ENCODE measurements at regions not wholly inside any gene's neighbourhood (a gene's known extent, or its start where the extent isn't known, plus 50 kb on each side); places are given as distances from the start of the nearest gene placed in this dataset.
"Not testable (repeated sequence)": the region's sequence is repeated elsewhere in the genome, so short reads cannot be mapped to it uniquely, and the experiment has no call there.

DNA sequence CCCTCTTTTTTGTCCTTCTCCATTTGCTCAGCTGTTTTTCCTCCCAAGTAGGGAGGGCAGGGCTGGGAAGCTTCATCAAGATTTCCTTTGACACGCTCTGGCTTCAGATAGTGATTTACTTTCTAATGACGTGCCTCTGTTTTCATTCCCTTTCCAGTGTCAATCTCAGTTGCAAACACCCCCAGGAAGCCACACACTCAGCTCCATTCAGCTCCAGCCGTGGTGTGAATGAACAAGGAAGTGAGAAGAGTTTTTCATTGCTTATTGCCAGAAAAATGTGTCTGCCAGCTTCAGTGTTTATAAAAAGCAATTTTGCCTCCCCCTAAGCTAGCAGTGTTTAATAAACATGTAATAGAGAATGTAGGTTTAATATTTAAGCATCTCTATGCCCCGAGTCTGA, 108.7 kb upstream of the DPP6 start:
- Mint-ChIP-seq H3K27me3 (ENCODE audit: low read depth in 3 of 3) (no peaks in the 10 kb centered on the region), H3K27ac (no peak overlapping the region), H3K36me3 (no peaks in the 10 kb centered on the region), H3K9me3 (peaks cover 6 to 52% (median 14%) of the 10 kb centered on the region in 6 donors), H3K4me3 (no peak overlapping the region), H3K4me1 (no peaks in the 10 kb centered on the region)
- DNase-seq: no peak

GRCh38 chr7:153943861-153944260, 108.3 kb upstream of the DPP6 start:
- no peak overlapping the region for H3K27ac Mint-ChIP-seq
- peaks cover 4 to 52% (median 14%) of the 10 kb centered on the region in 6 donors for H3K9me3 Mint-ChIP-seq
- no peaks in the 10 kb centered on the region for H3K27me3 Mint-ChIP-seq (ENCODE audit: low read depth in 3 of 3)
- no peaks in the 10 kb centered on the region for H3K4me1 Mint-ChIP-seq
- no peak overlapping the region for H3K4me3 Mint-ChIP-seq
- DNase-seq: no peak
- H3K36me3 Mint-ChIP-seq: no peaks in the 10 kb centered on the region

DNA sequence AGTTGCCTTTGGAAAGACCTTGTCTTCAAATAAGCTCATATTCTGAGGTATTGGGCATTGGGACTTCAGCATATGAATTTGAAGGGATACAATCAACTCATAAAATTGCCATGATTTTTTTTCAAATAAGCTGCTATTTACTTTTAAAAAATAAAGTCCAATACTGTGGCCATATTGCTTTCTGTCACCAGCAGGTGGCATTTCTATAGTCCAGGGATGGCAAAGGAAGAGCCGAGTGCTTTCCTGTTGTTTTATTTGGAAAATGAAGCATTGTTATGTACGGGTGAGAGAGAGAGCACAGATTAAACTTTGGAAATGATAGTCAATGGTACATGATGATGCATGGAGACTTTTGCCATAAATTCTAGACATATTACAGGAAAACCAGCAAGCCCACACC, 104.1 kb upstream of the DPP6 start:
- Mint-ChIP-seq H3K27ac (no peak overlapping the region), H3K27me3 (ENCODE audit: low read depth in 3 of 3) (peaks cover 0 to 3% (median 2%) of the 10 kb centered on the region in 3 donors), H3K4me1 (no peaks in the 10 kb centered on the region), H3K36me3 (no peaks in the 10 kb centered on the region), H3K9me3 (peaks cover 7 to 37% (median 12%) of the 10 kb centered on the region in 6 donors), H3K4me3 (no peak overlapping the region)
- DNase-seq: no peak

DNA sequence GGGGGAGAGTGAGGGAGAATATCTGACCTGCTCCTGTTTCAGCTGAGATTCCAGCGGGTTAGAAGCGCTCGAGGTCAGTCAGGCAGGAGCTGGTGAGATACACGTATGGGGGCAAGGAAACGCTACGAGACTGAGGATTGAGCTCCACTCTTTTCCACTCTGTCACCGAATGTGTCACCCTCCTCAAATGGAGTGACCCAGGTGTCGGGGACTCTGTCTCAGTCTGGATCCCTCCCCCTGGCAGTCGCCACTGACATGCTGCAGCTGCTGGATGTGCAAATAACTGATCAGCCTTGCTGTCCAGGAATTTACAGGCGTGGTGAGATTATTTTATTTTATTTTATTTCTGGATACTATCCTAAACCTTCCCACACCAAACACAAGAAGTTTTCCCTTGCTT, 100.9 kb upstream of the DPP6 start:
- H3K4me3 Mint-ChIP-seq: no peak overlapping the region

DNA sequence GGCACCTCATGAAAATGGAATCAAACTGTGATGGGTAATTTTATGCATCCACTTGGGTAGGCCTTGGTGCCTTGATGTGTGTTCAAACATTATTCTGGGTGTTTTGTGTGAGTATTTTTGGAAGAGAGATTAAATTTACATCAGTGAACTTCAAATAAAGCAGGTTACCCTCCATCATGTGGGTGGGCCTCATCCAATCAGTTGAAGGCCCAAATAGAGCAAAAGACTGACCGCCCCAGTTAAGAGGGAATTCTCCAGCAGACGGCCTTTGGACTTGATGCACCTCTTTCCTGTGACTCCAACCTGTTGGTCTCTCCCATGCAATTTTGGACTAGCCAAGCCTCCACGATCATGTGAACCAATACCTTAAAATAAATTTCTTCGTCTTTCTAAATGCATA, 97.7 kb upstream of the DPP6 start:
- Mint-ChIP-seq H3K9me3 (peaks cover 5 to 21% (median 11%) of the 10 kb centered on the region in 6 donors), H3K27ac (no peak overlapping the region), H3K36me3 (peaks cover 0 to 3% (median 0%) of the 10 kb centered on the region in 3 donors), H3K27me3 (ENCODE audit: low read depth in 3 of 3) (peaks cover 0 to 3% (median 2%) of the 10 kb centered on the region in 3 donors), H3K4me1 (no peaks in the 10 kb centered on the region), H3K4me3 (no peak overlapping the region)
- DNase-seq: no peak

More for the DNA sequence above, 100.9 kb upstream of the DPP6 start:
- Mint-ChIP-seq H3K4me1 (no peaks in the 10 kb centered on the region), H3K36me3 (peaks cover 0 to 3% (median 0%) of the 10 kb centered on the region in 3 donors), H3K27me3 (ENCODE audit: low read depth in 3 of 3) (peaks cover 0 to 3% (median 2%) of the 10 kb centered on the region in 3 donors), H3K9me3 (peaks cover 4 to 28% (median 9%) of the 10 kb centered on the region in 6 donors), H3K27ac (no peak overlapping the region)
- no peak for DNase-seq

DNA sequence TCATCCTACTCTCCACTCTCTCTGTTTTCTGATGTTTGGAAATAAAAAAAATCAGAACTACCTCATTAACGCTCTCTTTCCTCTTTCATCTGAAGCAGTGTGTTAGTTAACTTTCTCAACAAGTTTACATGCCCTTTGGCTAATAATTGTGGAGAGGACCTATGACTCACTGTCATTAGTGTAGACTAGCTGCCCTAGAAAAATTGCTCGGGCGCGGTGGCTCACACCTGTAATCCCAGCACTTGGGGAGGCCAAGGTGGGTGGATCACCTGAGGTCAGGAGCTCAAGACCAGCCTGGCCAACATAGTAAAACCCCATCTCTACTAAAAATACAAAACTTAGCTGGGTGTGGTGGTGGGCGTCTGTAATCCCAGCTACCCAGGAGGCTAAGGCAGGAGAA, 94.5 kb upstream of the DPP6 start:
- H3K27me3 Mint-ChIP-seq (ENCODE audit: low read depth in 3 of 3); H3K4me3 Mint-ChIP-seq; H3K36me3 Mint-ChIP-seq; H3K27ac Mint-ChIP-seq; DNase-seq; H3K4me1 Mint-ChIP-seq: not testable (repeated sequence)
- H3K9me3 Mint-ChIP-seq: peaks cover 2 to 21% (median 5%) of the 10 kb centered on the region in 6 donors

DNA sequence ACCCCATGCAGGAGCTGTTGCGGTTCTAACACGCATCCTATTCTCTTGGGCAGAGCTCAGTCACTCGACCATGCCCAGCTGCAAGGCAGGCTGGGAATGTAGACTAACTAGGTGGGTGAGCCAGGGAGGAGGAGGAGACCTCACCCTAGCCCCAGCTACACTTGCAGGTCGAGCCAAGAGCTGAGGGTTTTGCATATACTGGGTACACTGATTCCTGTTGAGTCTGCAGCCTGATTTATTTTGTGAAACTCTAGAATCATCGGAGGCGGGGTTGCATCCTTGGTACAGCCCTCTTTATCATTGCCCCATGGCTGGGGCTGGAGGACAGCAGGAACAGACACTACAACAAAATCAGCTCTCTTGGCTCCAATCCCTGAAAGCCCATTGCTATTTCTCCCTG, 93.8 kb upstream of the DPP6 start:
- DNase-seq; H3K4me1 Mint-ChIP-seq; H3K4me3 Mint-ChIP-seq; H3K27ac Mint-ChIP-seq; H3K36me3 Mint-ChIP-seq; H3K27me3 Mint-ChIP-seq (ENCODE audit: low read depth in 3 of 3): not testable (repeated sequence)
- peaks cover 2 to 25% (median 5%) of the 10 kb centered on the region in 6 donors for H3K9me3 Mint-ChIP-seq

GRCh38 chr7:153958789-153959188, 93.4 kb upstream of the DPP6 start:
- H3K4me3 Mint-ChIP-seq; DNase-seq; H3K4me1 Mint-ChIP-seq; H3K27me3 Mint-ChIP-seq (ENCODE audit: low read depth in 3 of 3); H3K36me3 Mint-ChIP-seq; H3K27ac Mint-ChIP-seq: not testable (repeated sequence)
- H3K9me3 Mint-ChIP-seq: peaks cover 2 to 25% (median 5%) of the 10 kb centered on the region in 6 donors

DNA sequence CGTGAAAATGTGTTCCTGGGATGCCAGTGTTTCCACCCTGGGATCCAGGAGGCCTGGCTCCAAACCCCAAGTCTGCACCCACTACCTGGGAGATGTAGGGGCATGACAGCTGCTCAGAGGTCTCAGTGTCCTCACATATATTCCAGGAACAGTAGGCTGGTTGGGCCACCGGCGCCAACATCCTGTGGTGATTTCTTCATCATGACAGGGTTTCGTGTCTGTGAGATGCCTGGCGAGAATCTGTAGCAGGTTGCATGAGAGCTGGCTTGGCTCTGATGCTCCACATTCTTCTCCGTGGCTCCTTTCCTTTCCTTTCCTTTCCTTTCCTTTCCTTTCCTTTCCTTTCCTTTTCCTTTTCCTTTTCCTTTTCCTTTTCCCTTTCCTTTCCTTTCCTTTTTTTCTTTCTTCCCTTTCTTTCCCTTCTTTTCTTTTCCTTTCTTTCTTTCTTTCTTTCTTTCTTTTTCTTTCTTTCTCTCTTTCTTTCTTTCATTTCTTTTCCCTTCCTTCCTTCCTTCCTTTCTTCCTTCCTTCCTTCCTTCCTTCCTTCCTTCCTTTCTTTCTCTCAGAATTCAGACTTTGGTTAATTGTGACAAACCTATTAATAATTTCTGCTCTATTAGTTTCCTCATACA, 87.6 kb upstream of the DPP6 start:
- not testable (repeated sequence) for H3K4me3 Mint-ChIP-seq; H3K36me3 Mint-ChIP-seq; H3K27ac Mint-ChIP-seq; H3K27me3 Mint-ChIP-seq (ENCODE audit: low read depth in 3 of 3); DNase-seq; H3K4me1 Mint-ChIP-seq
- peaks cover 0 to 16% (median 7%) of the 10 kb centered on the region in 6 donors for H3K9me3 Mint-ChIP-seq

GRCh38 chr7:153969016-153969415, 83.2 kb upstream of the DPP6 start:
- DNase-seq; H3K27ac Mint-ChIP-seq; H3K36me3 Mint-ChIP-seq; H3K4me3 Mint-ChIP-seq; H3K27me3 Mint-ChIP-seq (ENCODE audit: low read depth in 3 of 3); H3K4me1 Mint-ChIP-seq: not testable (repeated sequence)
- peaks cover 5 to 18% (median 7%) of the 10 kb centered on the region in 6 donors for H3K9me3 Mint-ChIP-seq

- not testable (repeated sequence) for H3K27me3 Mint-ChIP-seq (ENCODE audit: low read depth in 3 of 3); DNase-seq; H3K36me3 Mint-ChIP-seq; H3K4me3 Mint-ChIP-seq; H3K4me1 Mint-ChIP-seq; H3K27ac Mint-ChIP-seq
- H3K9me3 Mint-ChIP-seq: peaks cover 0 to 12% (median 2%) of the 10 kb centered on the region in 6 donors
These were observed 77.6 kb upstream of the DPP6 start for GRCh38 chr7:153974603-153975002.

GRCh38 chr7:153976745-153977144, 75.5 kb upstream of the DPP6 start:
- not testable (repeated sequence) for H3K27ac Mint-ChIP-seq; H3K36me3 Mint-ChIP-seq; H3K4me3 Mint-ChIP-seq; H3K27me3 Mint-ChIP-seq (ENCODE audit: low read depth in 3 of 3); DNase-seq; H3K4me1 Mint-ChIP-seq
- H3K9me3 Mint-ChIP-seq: peaks cover 0 to 13% (median 5%) of the 10 kb centered on the region in 6 donors

- H3K4me1 Mint-ChIP-seq; H3K27ac Mint-ChIP-seq; H3K27me3 Mint-ChIP-seq (ENCODE audit: low read depth in 3 of 3); H3K4me3 Mint-ChIP-seq; DNase-seq; H3K36me3 Mint-ChIP-seq: not testable (repeated sequence)
- H3K9me3 Mint-ChIP-seq: peaks cover 0 to 21% (median 8%) of the 10 kb centered on the region in 6 donors
These were observed 69.0 kb upstream of the DPP6 start for GRCh38 chr7:153983186-153983585.

DNA sequence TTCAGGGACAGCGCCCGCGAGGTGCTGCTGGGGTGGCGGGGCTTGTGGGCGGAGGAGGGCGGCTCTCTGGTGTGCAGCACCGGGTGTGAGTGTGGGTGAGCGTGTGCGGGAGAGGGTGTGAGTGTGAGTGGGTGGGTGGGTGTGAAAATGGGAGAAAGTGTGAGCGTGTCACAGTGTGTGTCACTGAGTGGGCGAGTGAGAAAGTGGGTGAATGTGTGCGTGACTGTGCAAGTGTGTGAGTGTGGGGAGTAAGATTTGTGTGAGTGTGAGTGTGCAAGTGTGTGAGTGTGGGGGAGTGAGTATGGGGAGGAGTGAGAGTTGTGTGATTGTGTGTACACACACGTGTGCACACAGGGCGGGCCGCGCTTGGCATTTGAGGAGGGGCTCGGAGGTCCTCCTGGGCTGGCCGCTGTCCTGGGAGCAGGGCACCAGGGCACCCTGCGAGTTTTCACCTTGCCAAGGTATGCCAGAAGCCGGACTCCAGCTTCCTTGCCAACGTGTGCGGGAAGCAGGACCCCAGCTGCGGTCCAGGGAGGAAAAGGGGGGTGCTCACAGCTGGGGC, 63.1 kb upstream of the DPP6 start:
- Mint-ChIP-seq H3K27ac (peak overlapping the region in 1 of 6 donors; percentile 48), H3K9me3 (peaks cover 0 to 15% (median 4%) of the 10 kb centered on the region in 6 donors), H3K4me3 (peak overlapping the region in 1 of 5 donors; percentile 31)
- H3K4me1 Mint-ChIP-seq; DNase-seq; H3K36me3 Mint-ChIP-seq; H3K27me3 Mint-ChIP-seq (ENCODE audit: low read depth in 3 of 3): not testable (repeated sequence)

All from immature natural killer cell (primary cell).